GM19035 (cell line): ENCODE measurements at regions not wholly inside any gene's neighbourhood (a gene's known extent, or its start where the extent isn't known, plus 50 kb on each side); places are given as distances from the start of the nearest gene placed in this dataset.

ENCODE experiments used
- ATAC-seq: cut with Tn5 transposase; IDR thresholded peaks from one replicate; pipeline ENCODE4 v1.9.1; 2021; ENCODE audit not compliant: unreplicated experiment

- no peak for ATAC-seq
Measured at GRCh38 chr15:79373113-79373512, 59.0 kb upstream of the MINAR1 start.

- no peak for ATAC-seq
Measured at GRCh38 chr15:79373728-79374127, 58.4 kb upstream of the MINAR1 start.

GRCh38 chr15:79376383-79376782 is 55.8 kb upstream of the MINAR1 start:
- ATAC-seq: no peak

- ATAC-seq: no peak
Measured at GRCh38 chr15:79378394-79379109, 53.6 kb upstream of the MINAR1 start.

- peak; percentile 73 for ATAC-seq
Measured at GRCh38 chr15:79380755-79381497, 51.2 kb upstream of the MINAR1 start.

- no peak for ATAC-seq
Measured at GRCh38 chr15:79381593-79381992, 50.5 kb upstream of the MINAR1 start.
